ENCODE measurements at regions not wholly inside any gene's neighbourhood (a gene's known extent, or its start where the extent isn't known, plus 50 kb on each side); places are given as distances from the start of the nearest gene placed in this dataset.

GRCh38 chr9:522190-522589 lies 307.5 kb downstream of the DOCK8 start:
- Mint-ChIP-seq H3K4me1 (ENCODE audit: low read depth) (peaks cover 9% of the 10 kb centered on the region), H3K27ac (ENCODE audit: unreplicated experiment) (no peak overlapping the region), H3K36me3 (ENCODE audit: low read depth) (no peaks in the 10 kb centered on the region), H3K9me3 (ENCODE audit: low read depth) (no peaks in the 10 kb centered on the region), H3K27me3 (ENCODE audit: low read depth) (peaks cover 27% of the 10 kb centered on the region), H3K4me3 (ENCODE audit: unreplicated experiment) (no peak overlapping the region)
- no peak for DNase-seq (ENCODE audit: low spot score)
- no peak for TF ChIP-seq CTCF (IDR thresholded peaks at IDR 0.05)

GRCh38 chr9:522658-523057 lies 308.0 kb downstream of the DOCK8 start:
- no peak overlapping the region for H3K4me3 Mint-ChIP-seq (ENCODE audit: unreplicated experiment)
- peaks cover 9% of the 10 kb centered on the region for H3K4me1 Mint-ChIP-seq (ENCODE audit: low read depth)
- H3K36me3 Mint-ChIP-seq (ENCODE audit: low read depth), result no peaks in the 10 kb centered on the region
- TF ChIP-seq CTCF (IDR thresholded peaks at IDR 0.05), result no peak
- no peaks in the 10 kb centered on the region for H3K9me3 Mint-ChIP-seq (ENCODE audit: low read depth)
- peaks cover 27% of the 10 kb centered on the region for H3K27me3 Mint-ChIP-seq (ENCODE audit: low read depth)
- H3K27ac Mint-ChIP-seq (ENCODE audit: unreplicated experiment), result no peak overlapping the region
- DNase-seq (ENCODE audit: low spot score), result no peak

- TF ChIP-seq CTCF (IDR thresholded peaks at IDR 0.05), result no peak
- Mint-ChIP-seq H3K4me1 (ENCODE audit: low read depth) (peaks cover 9% of the 10 kb centered on the region), H3K27me3 (ENCODE audit: low read depth) (peaks cover 21% of the 10 kb centered on the region), H3K4me3 (ENCODE audit: unreplicated experiment) (no peak overlapping the region), H3K9me3 (ENCODE audit: low read depth) (no peaks in the 10 kb centered on the region), H3K36me3 (ENCODE audit: low read depth) (no peaks in the 10 kb centered on the region), H3K27ac (ENCODE audit: unreplicated experiment) (no peak overlapping the region)
- no peak for DNase-seq (ENCODE audit: low spot score)
Observed at GRCh38 chr9:523444-523843, 308.8 kb downstream of the DOCK8 start.

GRCh38 chr9:524008-524407 lies 309.3 kb downstream of the DOCK8 start:
- no peak overlapping the region for H3K27ac Mint-ChIP-seq (ENCODE audit: unreplicated experiment)
- peaks cover 9% of the 10 kb centered on the region for H3K4me1 Mint-ChIP-seq (ENCODE audit: low read depth)
- DNase-seq (ENCODE audit: low spot score), result no peak
- H3K4me3 Mint-ChIP-seq (ENCODE audit: unreplicated experiment), result no peak overlapping the region
- H3K36me3 Mint-ChIP-seq (ENCODE audit: low read depth), result no peaks in the 10 kb centered on the region
- no peaks in the 10 kb centered on the region for H3K9me3 Mint-ChIP-seq (ENCODE audit: low read depth)
- TF ChIP-seq CTCF (IDR thresholded peaks at IDR 0.05), result no peak
- H3K27me3 Mint-ChIP-seq (ENCODE audit: low read depth), result peaks cover 19% of the 10 kb centered on the region

- Mint-ChIP-seq H3K4me1 (ENCODE audit: low read depth) (peaks cover 9% of the 10 kb centered on the region), H3K27me3 (ENCODE audit: low read depth) (peaks cover 20% of the 10 kb centered on the region), H3K36me3 (ENCODE audit: low read depth) (no peaks in the 10 kb centered on the region), H3K9me3 (ENCODE audit: low read depth) (peaks cover 2% of the 10 kb centered on the region), H3K27ac (ENCODE audit: unreplicated experiment) (no peak overlapping the region), H3K4me3 (ENCODE audit: unreplicated experiment) (no peak overlapping the region)
- DNase-seq (ENCODE audit: low spot score), result no peak
- no peak for TF ChIP-seq CTCF (IDR thresholded peaks at IDR 0.05)
Observed at GRCh38 chr9:526904-527591, 312.4 kb downstream of the DOCK8 start.
